IMR-90 (cell line): ENCODE measurements at regions not wholly inside any gene's neighbourhood (a gene's known extent, or its start where the extent isn't known, plus 50 kb on each side); places are given as distances from the start of the nearest gene placed in this dataset.

Source experiments
- ATAC-seq: fragments of 200-7000 bp; cut with Tn5 transposase; 2 replicates; pipeline ENCODE4 v1.9.1; 2020; ENCODE audit warnings: low read depth, mild to moderate bottlenecking, moderate library complexity
- BruUV-seq: library from RNA; stranded (reverse); fragments of 400-500 nt; replicated peaks from 2 replicates; lab custom pipeline; 2021; lab: Mats Ljungman, UMichigan
- CTCF ChIA-PET: fragments of 300-600 bp; formaldehyde crosslinking; extraction: SDS; loops from one replicate; lab custom pipeline; 2021; ENCODE audit warnings: antibody characterized with exemption; lab: Yijun Ruan, JAX
- POLR2A ChIA-PET: fragments of 300-600 bp; sonication (Branson Sonifier 250); formaldehyde crosslinking; loops from one replicate; lab custom pipeline; 2022; ENCODE audit warnings: antibody characterized with exemption; ENCODE audit not compliant: unreplicated experiment; lab: Charles Lee
- DNase-seq: peaks from one replicate; pipeline ENCODE4 v3.0.0; 2013
- H2AFZ ChIP-seq: replicated peaks from 2 replicates; pipeline ENCODE3; 2013; ENCODE audit warnings: low read length, mild to moderate bottlenecking; ENCODE audit not compliant: poor library complexity
- H2AK5ac ChIP-seq: 2 replicates; pipeline ENCODE4 v1.6.1; 2013; ENCODE audit warnings: low read depth, low read length, inconsistent platforms
- H2AK9ac ChIP-seq: replicated peaks from 2 replicates; pipeline ENCODE3; 2013; ENCODE audit warnings: mild to moderate bottlenecking, low read depth, low read length, moderate library complexity; ENCODE audit not compliant: poor library complexity
- H2BK120ac ChIP-seq: 2 replicates; pipeline ENCODE4 v1.6.1; 2013; ENCODE audit warnings: low read depth, low read length, inconsistent platforms
- H2BK15ac ChIP-seq: 3 replicates; pipeline ENCODE4 v1.6.1; 2013; ENCODE audit warnings: low read depth, low read length, inconsistent platforms
- H2BK20ac ChIP-seq: 2 replicates; pipeline ENCODE4 v1.6.1; 2013; ENCODE audit warnings: low read depth, mild to moderate bottlenecking, inconsistent platforms, low read length, moderate library complexity
- H2BK5ac ChIP-seq: 2 replicates; pipeline ENCODE4 v1.6.1; 2013; ENCODE audit warnings: mild to moderate bottlenecking, low read depth, low read length, inconsistent platforms; ENCODE audit not compliant: poor library complexity, severe bottlenecking
- H3K14ac ChIP-seq: replicated peaks from 2 replicates; pipeline ENCODE4 v1.6.1; 2013; ENCODE audit warnings: low read depth, low read length, inconsistent platforms
- H3K18ac ChIP-seq: 2 replicates; pipeline ENCODE4 v1.6.1; 2013; ENCODE audit warnings: low read depth, low read length, control low read depth
- H3K23ac ChIP-seq: 2 replicates; pipeline ENCODE4 v1.6.1; 2013; ENCODE audit warnings: low read depth, low read length, inconsistent platforms
- H3K27ac ChIP-seq: 2 replicates; pipeline ENCODE4 v1.5.1; 2013; ENCODE audit warnings: mild to moderate bottlenecking, control low read depth, low read length; ENCODE audit not compliant: insufficient read depth
- H3K27me3 ChIP-seq: 2 replicates; pipeline ENCODE4 v1.6.1; 2013; ENCODE audit warnings: low read length; ENCODE audit not compliant: control insufficient read depth, insufficient read depth
- H3K36me3 ChIP-seq: 2 replicates; pipeline ENCODE4 v1.6.1; 2013; ENCODE audit warnings: low read length, mixed read lengths; ENCODE audit not compliant: control insufficient read depth, insufficient read depth
- H3K4ac ChIP-seq: 2 replicates; pipeline ENCODE4 v1.6.1; 2013; ENCODE audit warnings: low read depth, low read length, inconsistent platforms
- H3K4me1 ChIP-seq: 2 replicates; pipeline ENCODE4 v1.6.1; 2013; ENCODE audit warnings: low read length, mixed read lengths; ENCODE audit not compliant: control insufficient read depth, insufficient read depth
- H3K4me2 ChIP-seq: 2 replicates; pipeline ENCODE4 v1.6.1; 2013; ENCODE audit warnings: low read depth, mild to moderate bottlenecking, control low read depth, low read length, moderate library complexity
- H3K4me3 ChIP-seq: 2 replicates; pipeline ENCODE4 v1.5.1; 2013; ENCODE audit warnings: low read depth, mild to moderate bottlenecking, control low read depth, low read length, moderate library complexity; ENCODE audit not compliant: insufficient read depth
- H3K56ac ChIP-seq: 2 replicates; pipeline ENCODE4 v1.6.1; 2013; ENCODE audit warnings: low read length, inconsistent platforms; ENCODE audit not compliant: insufficient read depth; ENCODE audit errors: extremely low read depth
- H3K79me1 ChIP-seq, 2 experiments: 2 replicates each; pipeline ENCODE4 v1.6.1; 2013; ENCODE audit warnings: low read length in 2 of 2, inconsistent platforms in 1 of 2, low read depth in 1 of 2
- H3K9ac ChIP-seq: 2 replicates; pipeline ENCODE4 v1.6.1; 2013; ENCODE audit warnings: low read depth, low read length, control low read depth
- H3K9me1 ChIP-seq: 2 replicates; pipeline ENCODE4 v1.6.1; 2013; ENCODE audit warnings: low read length, inconsistent platforms; ENCODE audit not compliant: insufficient read depth
- H3K9me3 ChIP-seq: 2 replicates; pipeline ENCODE4 v1.6.1; 2013; ENCODE audit warnings: low read length; ENCODE audit not compliant: control insufficient read depth, insufficient read depth
- H4K20me1 ChIP-seq: 2 replicates; pipeline ENCODE4 v1.6.1; 2013; ENCODE audit warnings: low read length, inconsistent platforms; ENCODE audit not compliant: insufficient read depth
- H4K5ac ChIP-seq: 2 replicates; pipeline ENCODE4 v1.6.1; 2013; ENCODE audit warnings: mild to moderate bottlenecking, low read depth, low read length, control low read depth
- H4K8ac ChIP-seq, 2 experiments: 2 replicates each; pipeline ENCODE4 v1.6.1; 2013; ENCODE audit warnings: low read depth in 2 of 2, low read length in 2 of 2, control low read depth in 1 of 2, inconsistent platforms in 1 of 2
- H4K91ac ChIP-seq: 2 replicates; pipeline ENCODE4 v1.6.1; 2013; ENCODE audit warnings: low read depth, low read length, inconsistent platforms; ENCODE audit not compliant: insufficient read depth
- BHLHE40 ChIP-seq: fragments of 150-350 bp; IDR thresholded peaks from 2 replicates; pipeline ENCODE4 v1.6.1; 2016; ENCODE audit warnings: mild to moderate bottlenecking, low read depth, low read length
- FOS ChIP-seq: fragments of 150-350 bp; IDR thresholded peaks from 2 replicates; pipeline ENCODE4 v1.6.1; 2016; ENCODE audit warnings: low read depth, low read length
- MAFK ChIP-seq: IDR thresholded peaks from 2 replicates; pipeline ENCODE4 v1.6.1; 2012; ENCODE audit warnings: low read depth, low read length, improper control_type of control experiment
- MXI1 ChIP-seq: IDR thresholded peaks from 2 replicates; pipeline ENCODE4 v1.6.1; 2012; ENCODE audit warnings: low read depth, mild to moderate bottlenecking, low read length, moderate library complexity, borderline replicate concordance
- NFE2L2 ChIP-seq: fragments of 150-350 bp; IDR thresholded peaks from 2 replicates; pipeline ENCODE4 v1.6.1; 2016; ENCODE audit warnings: low read depth, mild to moderate bottlenecking, low read length
- POLR2A ChIP-seq: IDR thresholded peaks from 2 replicates; pipeline ENCODE4 v1.6.1; 2012; ENCODE audit warnings: mild to moderate bottlenecking, low read depth, low read length
- RAD21 ChIP-seq: IDR thresholded peaks from 2 replicates; pipeline ENCODE4 v1.6.1; 2012; ENCODE audit warnings: low read length, improper control_type of control experiment
- RFX5 ChIP-seq: IDR thresholded peaks from 2 replicates; pipeline ENCODE4 v1.8.0; 2012; ENCODE audit warnings: low read depth, mild to moderate bottlenecking, low read length, moderate library complexity
- SMC3 ChIP-seq: fragments of 150-350 bp; IDR thresholded peaks from 2 replicates; pipeline ENCODE4 v1.6.1; 2016; ENCODE audit warnings: low read depth, mild to moderate bottlenecking, antibody characterized with exemption, low read length, moderate library complexity
- WGBS, 2 experiments: methylation state at CpG; one replicate each; pipeline versions ENCODE4 v1.1.5 to v1.1.7; 2013; ENCODE audit warnings: missing lambda C conversion rate in 2 of 2; ENCODE audit not compliant: insufficient read length in 1 of 2; ENCODE audit errors: extremely low coverage in 2 of 2; 5-methylcytosine and 5-hydroxymethylcytosine counted together
- dilution Hi-C: fragments of 300-500 bp; cut with HindIII; formaldehyde crosslinking; loops from one replicate; pipeline ENCODE4 v1.14.3; 2018; ENCODE audit warnings: low sequenced_read_pairs; ENCODE audit not compliant: unreplicated experiment
- in situ Hi-C: fragments of 300-500 bp; cut with MboI; formaldehyde crosslinking; loops from 3 replicates; pipeline ENCODE4 v1.14.3; 2019; ENCODE audit warnings: low sequenced_read_pairs, inconsistent platforms, mixed read lengths
- intact Hi-C: fragments of 100-400 bp; cut with micrococcal nuclease; formaldehyde crosslinking; loops from 2 replicates; pipeline ENCODE4 v1.10.0; 2022
- TF ChIP-seq, protein P1 (sequence below): conservative IDR thresholded peaks from 2 replicates; pipeline ENCODE4 v1.5.1; 2012; ENCODE audit warnings: mild to moderate bottlenecking, low read depth, low read length, improper control_type of control experiment

DNA sequence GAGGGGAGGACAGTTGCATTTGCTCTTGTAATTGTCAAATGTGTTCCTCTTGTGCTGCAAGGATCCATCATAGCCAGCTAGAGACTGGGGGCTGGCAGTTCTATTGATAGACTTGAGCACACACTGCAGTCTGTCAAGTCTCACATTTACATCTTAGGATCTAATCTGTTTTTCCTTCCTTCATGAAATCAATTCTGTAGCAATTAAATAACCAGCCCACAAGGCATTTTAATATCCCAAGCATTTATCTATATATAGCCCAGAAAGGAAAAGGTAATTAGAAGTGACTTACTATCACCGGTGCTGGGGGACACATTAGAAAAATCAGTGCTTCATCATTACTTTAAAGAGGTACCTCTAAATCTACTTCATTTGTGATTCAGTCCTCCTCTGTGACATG lies 143.0 kb upstream of the STXBP5 start:
- intact Hi-C loops (no loop called here), dilution Hi-C loops (no loop called here), in situ Hi-C loops (no loop called here)
- H2BK20ac ChIP-seq: no peak overlapping the region
- H2AK9ac ChIP-seq: no peak overlapping the region
- H4K8ac ChIP-seq: no peak overlapping the region
- H2AFZ ChIP-seq: no peak overlapping the region
- H3K27me3 ChIP-seq: no peaks in the 10 kb centered on the region
- DNase-seq: no peak
- H3K27ac ChIP-seq: no peak overlapping the region
- ChIA-PET CTCF (interaction anchor here (0.6 kb wide), 1 partner anchor 156 kb away, joined by 4 read pairs; no protein-coding TSS in a partner anchor), POLR2A (no interaction called here)
- no peaks in the 10 kb centered on the region for H3K36me3 ChIP-seq
- H3K4me2 ChIP-seq: no peak overlapping the region
- H3K4me1 ChIP-seq: peaks cover 8% of the 10 kb centered on the region
- peaks cover 5% of the 10 kb centered on the region for H3K9me1 ChIP-seq
- no peak overlapping the region for H3K9ac ChIP-seq
- no peak overlapping the region for H4K91ac ChIP-seq
- no peak overlapping the region for H3K18ac ChIP-seq
- no peak overlapping the region for H4K5ac ChIP-seq
- no peaks in the 10 kb centered on the region for H3K79me1 ChIP-seq
- no peak overlapping the region for H2BK15ac ChIP-seq
- H3K23ac ChIP-seq: no peak overlapping the region
- no peaks in the 10 kb centered on the region for H4K20me1 ChIP-seq
- no peaks in the 10 kb centered on the region for H3K9me3 ChIP-seq
- no peak overlapping the region for H3K4me3 ChIP-seq
- H3K14ac ChIP-seq: no peak overlapping the region
- no peak overlapping the region for H3K4ac ChIP-seq
- WGBS, 2 experiments: no CpG with 5 or more reads among the region's 1 CpG
- BruUV-seq: no TSS peak
- H2BK5ac ChIP-seq: no peak overlapping the region
- H3K56ac ChIP-seq: no peak overlapping the region
- ATAC-seq: no peak
- no peak overlapping the region for H2AK5ac ChIP-seq
- no peak overlapping the region for H2BK120ac ChIP-seq
- no peak for TF ChIP-seq BHLHE40
- TF ChIP-seq RFX5: no peak
- no peak for TF ChIP-seq FOS
- no peak for TF ChIP-seq MXI1
- TF ChIP-seq RAD21: no peak
- no peak for TF ChIP-seq MAFK
- TF ChIP-seq, protein P1, sequence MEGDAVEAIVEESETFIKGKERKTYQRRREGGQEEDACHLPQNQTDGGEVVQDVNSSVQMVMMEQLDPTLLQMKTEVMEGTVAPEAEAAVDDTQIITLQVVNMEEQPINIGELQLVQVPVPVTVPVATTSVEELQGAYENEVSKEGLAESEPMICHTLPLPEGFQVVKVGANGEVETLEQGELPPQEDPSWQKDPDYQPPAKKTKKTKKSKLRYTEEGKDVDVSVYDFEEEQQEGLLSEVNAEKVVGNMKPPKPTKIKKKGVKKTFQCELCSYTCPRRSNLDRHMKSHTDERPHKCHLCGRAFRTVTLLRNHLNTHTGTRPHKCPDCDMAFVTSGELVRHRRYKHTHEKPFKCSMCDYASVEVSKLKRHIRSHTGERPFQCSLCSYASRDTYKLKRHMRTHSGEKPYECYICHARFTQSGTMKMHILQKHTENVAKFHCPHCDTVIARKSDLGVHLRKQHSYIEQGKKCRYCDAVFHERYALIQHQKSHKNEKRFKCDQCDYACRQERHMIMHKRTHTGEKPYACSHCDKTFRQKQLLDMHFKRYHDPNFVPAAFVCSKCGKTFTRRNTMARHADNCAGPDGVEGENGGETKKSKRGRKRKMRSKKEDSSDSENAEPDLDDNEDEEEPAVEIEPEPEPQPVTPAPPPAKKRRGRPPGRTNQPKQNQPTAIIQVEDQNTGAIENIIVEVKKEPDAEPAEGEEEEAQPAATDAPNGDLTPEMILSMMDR: no peak
- no peak for TF ChIP-seq POLR2A
- no peak for TF ChIP-seq SMC3
- TF ChIP-seq NFE2L2: no peak
